HG03460 (cell line): ENCODE measurements at regions not wholly inside any gene's neighbourhood (a gene's known extent, or its start where the extent isn't known, plus 50 kb on each side); places are given as distances from the start of the nearest gene placed in this dataset.

Experiments
- ATAC-seq: cut with Tn5 transposase; IDR thresholded peaks from one replicate; pipeline ENCODE4 v1.9.1; 2021; ENCODE audit not compliant: unreplicated experiment

DNA sequence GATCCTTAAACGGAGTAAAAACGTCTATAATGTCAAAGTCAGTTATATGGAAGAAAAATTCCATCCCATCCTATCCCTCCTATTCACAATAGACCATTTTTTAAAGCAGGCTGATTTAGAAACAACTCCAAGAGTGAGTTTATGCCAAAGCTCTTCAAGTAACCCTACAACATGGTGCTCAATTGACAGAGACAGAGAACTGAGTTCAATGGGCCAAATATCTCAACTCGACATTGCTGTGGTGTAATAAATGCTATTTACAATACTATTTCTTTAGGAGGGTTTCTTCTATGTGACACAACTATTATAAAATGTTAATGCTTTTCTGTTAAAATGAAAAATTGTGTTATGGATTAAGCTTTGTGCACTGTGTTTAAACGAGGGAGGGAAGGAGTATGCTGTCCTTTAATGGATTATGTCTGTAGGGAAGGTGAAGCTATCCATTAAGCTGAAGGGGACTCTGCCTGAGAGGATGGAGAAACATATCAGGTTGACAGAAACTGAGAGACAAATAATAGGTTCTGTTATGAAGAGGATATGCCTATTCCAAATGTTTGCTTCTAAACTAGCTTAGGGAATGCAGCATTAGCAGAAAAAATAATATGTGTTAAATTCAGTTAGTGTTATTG lies 362.5 kb upstream of the CHRM3 start:
- ATAC-seq: no peak

DNA sequence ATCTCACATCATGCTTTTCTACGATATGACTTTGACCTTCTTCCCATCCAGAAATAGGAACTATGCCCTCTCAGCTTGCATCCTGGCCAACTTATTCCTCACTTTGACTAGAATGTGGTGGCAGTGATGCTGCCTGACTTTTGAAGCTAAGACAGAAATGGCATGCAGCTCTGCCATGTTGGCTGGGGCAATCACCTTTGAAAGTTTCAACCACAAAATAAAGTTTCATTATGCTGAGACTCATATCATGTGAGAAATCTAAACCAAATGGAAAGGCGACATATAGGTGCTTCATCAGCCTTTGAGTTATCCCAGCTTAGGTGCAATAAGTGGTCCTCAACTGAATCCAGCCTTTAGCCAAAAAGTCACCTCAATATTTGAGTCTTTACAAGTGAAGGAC lies 370.0 kb upstream of the CHRM3 start:
- ATAC-seq: no peak

DNA sequence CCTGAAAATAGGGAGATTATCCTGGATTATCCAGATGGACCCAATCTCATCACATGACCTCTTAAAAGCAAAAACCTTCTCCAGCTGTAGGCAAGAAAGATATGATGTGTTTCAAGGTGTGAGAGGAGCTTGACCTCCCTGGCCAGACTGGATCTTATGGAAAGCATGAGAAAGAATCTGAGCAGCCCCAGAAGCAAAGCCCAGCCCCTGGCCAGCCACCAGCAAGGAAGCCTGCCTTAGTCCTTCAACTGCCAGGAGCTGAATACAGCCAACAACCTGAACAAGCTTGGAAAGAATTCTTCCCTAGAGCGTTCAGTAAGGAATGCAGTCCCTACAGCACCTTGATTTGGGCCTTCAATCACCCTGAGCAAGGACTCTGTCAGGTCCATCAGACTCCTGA lies 375.0 kb upstream of the CHRM3 start:
- ATAC-seq: no peak

- no peak for ATAC-seq
Observed at GRCh38 chr1:239008568-239008967, 377.8 kb upstream of the CHRM3 start.

DNA sequence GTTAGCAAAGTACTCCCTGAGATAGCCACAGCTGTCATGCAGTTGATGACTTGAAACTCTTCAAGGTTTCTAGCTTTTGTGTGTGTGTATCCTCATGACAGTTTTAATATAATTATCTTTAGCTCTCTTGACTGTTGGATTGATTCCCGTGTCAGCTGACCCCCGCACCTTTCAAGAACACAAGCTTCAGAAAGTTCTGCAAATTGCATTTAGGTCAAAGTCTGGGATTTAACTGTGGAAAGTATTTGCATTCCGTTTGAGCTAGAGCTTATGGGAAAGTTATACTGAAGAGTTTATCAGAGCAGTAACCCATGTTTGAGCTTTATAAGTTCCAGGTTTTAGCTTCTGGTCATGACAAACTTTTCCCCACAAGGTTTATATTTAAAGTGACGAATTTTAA lies 380.1 kb upstream of the CHRM3 start:
- no peak for ATAC-seq

DNA sequence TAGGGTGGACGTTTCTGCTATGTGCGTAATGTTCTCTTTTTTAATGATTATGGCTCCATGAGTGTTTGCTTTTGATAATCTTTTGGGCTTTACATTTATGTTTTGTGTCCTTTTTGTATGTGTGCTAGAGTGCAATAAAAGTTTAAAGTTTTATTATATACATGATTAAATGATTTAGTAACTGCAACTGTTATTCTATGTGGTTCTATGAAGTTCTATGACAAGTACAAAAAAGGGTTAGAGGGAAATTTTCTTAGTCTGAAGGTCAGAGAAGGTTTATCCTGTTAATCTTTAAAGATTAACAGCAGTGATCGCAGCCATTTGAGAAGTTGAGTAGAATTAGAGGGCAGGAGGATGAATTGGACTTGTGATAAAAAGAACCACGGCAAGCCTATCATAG lies 386.4 kb upstream of the CHRM3 start:
- no peak for ATAC-seq

DNA sequence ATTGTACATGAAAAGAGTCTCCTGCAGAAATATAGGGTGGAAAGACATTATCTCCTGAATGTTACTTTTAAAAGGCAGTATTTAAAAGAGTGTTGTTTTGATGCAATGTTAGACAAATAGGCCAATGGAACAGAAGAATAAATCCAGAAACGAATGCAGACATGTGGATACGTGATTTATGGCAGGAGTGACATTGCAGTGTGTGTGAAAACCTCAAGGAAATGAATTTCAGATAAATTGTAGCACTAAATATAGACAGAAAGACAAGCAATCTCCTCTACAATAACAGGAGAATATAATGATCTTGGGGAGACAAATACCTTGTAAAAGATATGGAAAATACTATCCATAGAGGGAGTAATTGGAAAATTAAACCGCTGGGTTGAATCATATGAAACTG lies 387.8 kb upstream of the CHRM3 start:
- no peak for ATAC-seq

DNA sequence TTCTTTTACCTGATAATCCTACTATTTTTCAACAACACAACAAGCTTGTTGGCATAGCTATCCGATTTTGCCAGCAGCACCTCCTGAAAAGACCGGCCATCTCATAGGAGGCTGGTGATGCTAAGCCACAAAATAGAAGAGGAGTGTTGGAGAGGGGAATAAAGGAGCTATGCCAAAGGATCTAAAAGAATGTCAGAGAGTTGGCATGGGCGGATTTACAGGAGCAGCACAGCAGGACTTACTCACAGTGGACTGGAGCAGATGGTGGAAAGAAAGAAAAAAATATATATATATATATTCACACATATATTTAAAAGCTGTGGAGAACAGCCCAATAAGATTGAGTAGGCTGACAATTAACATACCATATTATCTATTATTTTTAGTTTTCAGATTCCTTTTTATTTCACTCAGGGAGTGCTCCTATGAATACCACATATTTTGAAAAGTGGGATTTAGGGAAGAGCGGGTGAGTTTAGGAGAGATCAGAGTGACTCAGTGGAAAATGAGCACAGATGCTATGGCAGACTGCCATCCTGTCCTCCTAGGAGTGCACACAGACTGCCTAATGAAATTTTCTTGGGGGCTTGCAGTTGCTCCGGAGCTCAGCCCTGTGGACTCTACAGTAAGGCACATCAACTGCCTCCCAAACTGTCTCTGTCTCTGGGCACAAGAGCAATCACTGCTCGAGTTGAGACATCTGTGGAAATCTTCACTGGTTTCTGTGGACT lies 394.4 kb upstream of the CHRM3 start:
- ATAC-seq: no peak

GRCh38 chr1:238985312-238985711 lies 401.1 kb upstream of the CHRM3 start:
- ATAC-seq: no peak

GRCh38 chr1:238982736-238983135 lies 403.6 kb upstream of the CHRM3 start:
- ATAC-seq: no peak

DNA sequence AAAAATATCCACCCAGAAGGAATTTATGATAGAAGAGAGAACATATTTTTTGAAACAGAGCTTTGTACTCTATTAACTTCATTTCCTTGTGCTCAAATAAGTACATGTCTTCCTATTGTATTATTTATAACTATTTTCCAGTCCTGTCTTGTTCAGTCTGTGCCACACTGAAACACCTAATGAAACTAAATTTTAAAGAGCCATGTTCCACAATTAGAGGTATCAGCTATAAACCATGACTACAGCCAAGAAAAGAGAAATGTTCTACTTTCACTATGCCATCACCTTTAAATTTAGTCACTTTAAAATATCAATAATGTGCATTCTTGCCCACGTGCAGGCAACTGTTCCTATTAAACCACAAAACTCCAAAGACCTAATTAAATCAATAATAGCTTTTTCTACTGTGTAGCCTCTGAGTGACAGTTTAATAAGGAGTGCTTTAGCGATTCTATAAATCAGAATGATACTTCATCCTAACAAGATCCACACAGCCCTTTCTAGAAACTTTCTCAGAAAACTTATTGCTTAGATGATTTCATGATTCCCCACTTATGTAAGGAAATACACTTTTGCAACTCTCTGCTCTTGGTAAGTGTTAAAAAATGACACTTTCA lies 404.9 kb upstream of the CHRM3 start:
- no peak for ATAC-seq

DNA sequence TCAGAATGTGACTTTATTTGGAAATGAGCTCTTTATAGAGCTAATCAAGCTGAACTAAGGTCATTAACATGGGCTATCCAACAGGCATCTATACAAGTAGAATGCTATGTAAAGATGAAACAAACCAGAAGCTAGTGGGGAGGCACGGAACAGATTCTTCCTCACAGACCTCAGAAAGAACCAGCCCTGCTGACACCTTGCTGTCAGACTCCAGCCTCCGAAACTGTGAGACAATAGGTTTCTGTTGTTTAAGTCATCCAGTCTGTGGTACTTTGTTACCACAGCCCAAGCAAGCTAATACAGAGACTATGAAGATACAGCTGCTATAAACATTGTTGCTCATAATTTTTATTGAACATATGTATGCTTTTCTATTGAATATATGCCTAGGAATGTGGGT lies 406.3 kb upstream of the CHRM3 start:
- no peak for ATAC-seq

- ATAC-seq: no peak
Observed at GRCh38 chr1:238964631-238965030, 421.7 kb upstream of the CHRM3 start.

DNA sequence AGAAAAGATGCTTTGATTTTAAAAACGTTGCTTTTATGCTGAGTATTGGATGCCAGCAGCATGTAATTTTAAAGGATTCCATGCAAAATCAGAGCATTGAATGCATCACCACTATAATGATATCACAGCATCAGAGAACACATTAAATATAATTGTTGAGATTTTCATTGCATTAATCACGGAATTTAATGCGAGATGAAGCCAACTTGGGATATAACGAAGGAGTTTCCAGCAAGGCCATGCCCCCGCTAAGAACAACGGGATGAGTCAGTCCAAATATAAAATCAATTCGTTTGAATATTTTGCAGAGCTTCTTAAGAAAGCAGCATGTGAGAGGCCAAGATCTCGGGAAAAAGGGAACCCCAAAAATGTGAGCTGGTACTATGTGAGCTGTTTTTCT lies 423.4 kb upstream of the CHRM3 start:
- no peak for ATAC-seq

DNA sequence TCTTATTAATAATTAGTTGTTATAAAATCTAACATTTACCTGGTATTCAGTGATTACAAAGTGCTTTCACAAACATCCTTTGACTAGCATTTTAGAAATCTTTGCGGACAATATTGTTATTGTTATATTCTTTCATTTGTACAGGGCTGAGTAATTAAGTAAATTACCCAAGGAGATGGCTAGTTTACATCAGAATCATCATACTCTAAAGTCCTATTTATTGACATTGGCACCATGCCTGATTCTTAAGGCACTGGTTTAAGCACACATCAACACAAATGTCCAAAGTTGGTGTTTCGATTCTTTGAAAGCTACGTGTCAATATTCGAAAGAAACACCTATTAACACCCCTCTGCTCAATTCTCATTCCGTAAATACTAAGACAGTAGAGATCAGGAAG lies 424.6 kb upstream of the CHRM3 start:
- ATAC-seq: no peak

GRCh38 chr1:238960071-238960470 lies 426.3 kb upstream of the CHRM3 start:
- ATAC-seq: no peak

DNA sequence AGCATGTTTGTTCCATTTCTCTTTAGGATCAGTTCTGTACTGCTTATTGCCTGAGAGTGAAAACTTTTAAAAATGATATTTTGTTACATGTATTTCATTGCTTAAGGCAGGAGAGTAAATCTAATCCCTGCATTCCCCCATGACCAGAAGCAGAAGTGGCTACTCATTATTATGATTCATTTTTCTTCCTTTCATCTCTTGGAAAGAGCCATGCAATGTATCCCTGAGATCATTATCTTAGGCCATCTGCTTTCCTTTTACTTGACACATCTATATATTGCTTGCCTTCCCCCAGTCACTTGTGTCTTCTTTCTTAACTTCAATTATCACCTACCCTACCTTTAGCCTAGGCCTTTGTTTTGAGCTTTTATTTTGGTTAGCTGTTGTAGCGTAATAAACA lies 430.4 kb upstream of the CHRM3 start:
- no peak for ATAC-seq

DNA sequence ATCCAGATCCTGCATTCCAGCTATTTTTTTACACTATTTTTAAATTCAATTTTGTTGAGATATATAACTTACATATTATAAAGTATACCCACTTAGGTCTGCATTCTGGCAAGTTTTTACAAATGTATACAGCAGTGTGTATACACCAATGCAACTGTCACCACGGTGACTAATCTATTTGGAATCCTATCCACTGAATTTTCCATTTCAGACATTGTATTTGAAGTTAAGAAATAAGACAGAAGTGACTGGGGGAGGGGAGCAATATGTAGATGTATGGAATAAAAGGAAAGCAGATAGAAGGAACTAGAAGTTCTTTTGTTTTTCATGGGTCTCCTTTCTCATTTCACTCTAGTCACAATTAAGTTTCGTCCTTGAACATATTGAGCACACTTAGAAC lies 431.5 kb upstream of the CHRM3 start:
- no peak for ATAC-seq

DNA sequence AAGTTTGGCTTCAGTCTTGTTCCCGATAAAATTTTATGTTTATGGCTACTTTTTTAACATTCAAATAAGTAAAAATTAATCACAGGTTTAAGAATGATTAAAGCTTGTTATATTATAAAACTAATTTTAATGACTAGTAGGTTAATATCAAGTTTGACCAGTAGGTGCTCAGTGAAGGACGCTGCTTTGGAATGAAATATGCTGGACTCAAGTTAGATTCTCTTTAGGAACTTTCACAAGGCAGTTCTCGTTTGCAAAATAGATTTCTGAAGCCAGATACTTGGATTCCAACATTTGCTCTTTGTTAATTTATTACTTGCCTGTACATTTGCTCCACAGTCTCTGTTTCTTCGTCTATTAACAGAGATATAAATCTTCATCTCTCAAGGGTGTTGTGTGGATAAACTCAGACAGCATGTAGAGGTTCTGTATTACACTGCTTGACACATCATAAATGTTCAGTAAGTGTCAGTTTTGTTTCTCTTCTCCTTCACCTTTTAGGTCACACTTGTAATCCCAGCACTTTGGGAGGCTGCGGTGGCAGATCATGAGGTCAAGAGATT lies 432.8 kb upstream of the CHRM3 start:
- ATAC-seq: no peak

GRCh38 chr1:238951809-238952208 lies 434.6 kb upstream of the CHRM3 start:
- ATAC-seq: no peak

DNA sequence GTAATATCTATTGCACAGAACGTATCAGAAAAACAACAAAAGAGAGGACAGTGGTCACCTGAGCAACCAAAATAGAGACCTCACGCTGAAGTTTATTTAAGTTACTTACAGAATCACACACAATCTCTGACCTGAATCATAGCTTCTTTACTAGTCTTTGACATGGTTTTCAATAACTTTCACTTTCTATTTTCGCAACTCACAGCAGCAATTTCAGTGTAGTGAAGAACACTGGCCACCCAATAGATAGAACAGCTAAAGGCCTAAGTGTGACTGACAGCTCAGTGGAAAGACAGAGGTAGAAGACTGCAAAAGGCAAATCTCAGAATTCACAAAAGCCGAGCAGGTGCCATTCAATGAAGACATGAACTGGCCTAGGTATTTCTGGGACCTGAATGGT lies 435.6 kb upstream of the CHRM3 start:
- no peak for ATAC-seq

DNA sequence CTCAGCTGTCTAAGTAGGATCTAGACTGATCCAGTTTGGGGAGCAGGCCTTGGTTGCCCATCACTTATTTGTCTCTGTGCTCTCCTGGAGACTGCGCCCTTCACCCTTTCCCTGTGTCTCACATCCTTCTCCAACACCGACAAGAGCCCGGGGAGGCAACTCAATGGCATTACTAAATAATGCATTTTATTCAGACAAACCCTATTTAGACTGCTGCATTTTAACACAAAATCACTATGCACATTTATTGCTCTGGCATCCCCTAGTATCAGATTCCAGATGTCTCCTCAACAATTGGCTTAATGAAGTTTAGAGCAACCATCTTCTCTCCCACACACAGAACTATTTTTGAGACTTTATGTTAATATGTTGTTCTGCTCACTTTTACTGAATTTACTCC lies 436.4 kb upstream of the CHRM3 start:
- ATAC-seq: no peak
